ENCODE measurements at regions not wholly inside any gene's neighbourhood (a gene's known extent, or its start where the extent isn't known, plus 50 kb on each side); places are given as distances from the start of the nearest gene placed in this dataset.

- H3K36me3 ChIP-seq: no peaks in the 10 kb centered on the region
- no peaks in the 10 kb centered on the region for H3K9me3 ChIP-seq
- no peak for DNase-seq
- TF ChIP-seq POLR2A (IDR thresholded peaks at IDR 0.05) (no peak), CTCF (IDR thresholded peaks at IDR 0.05) (no peak)
- H3K27ac ChIP-seq: no peak overlapping the region
- no peak overlapping the region for H3K4me3 ChIP-seq
- intact Hi-C loops (cut with DNase I; ENCODE audit: low total_unique reads): no loop called here
- H3K27me3 ChIP-seq: peaks cover 0 to 4% of the 10 kb centered on the region in 2 donors
- H3K4me1 ChIP-seq: no peaks in the 10 kb centered on the region
These were observed 280.5 kb upstream of the GATB start for GRCh38 chr4:152041295-152041694.

- H3K27me3 ChIP-seq: peaks cover 0 to 4% of the 10 kb centered on the region in 2 donors
- H3K9me3 ChIP-seq: no peaks in the 10 kb centered on the region
- H3K36me3 ChIP-seq: no peaks in the 10 kb centered on the region
- TF ChIP-seq POLR2A (IDR thresholded peaks at IDR 0.05): no peak
- TF ChIP-seq CTCF (IDR thresholded peaks at IDR 0.05): no peak
- intact Hi-C loops (cut with DNase I; ENCODE audit: low total_unique reads): no loop called here
- no peak overlapping the region for H3K4me3 ChIP-seq
- no peak overlapping the region for H3K27ac ChIP-seq
- DNase-seq: no peak
- no peaks in the 10 kb centered on the region for H3K4me1 ChIP-seq
These were observed 278.9 kb upstream of the GATB start for GRCh38 chr4:152039691-152040090.

- Histone ChIP-seq H3K27me3 (peaks cover 0 to 4% of the 10 kb centered on the region in 2 donors), H3K4me3 (no peak overlapping the region), H3K4me1 (no peaks in the 10 kb centered on the region), H3K9me3 (no peaks in the 10 kb centered on the region), H3K27ac (no peak overlapping the region), H3K36me3 (no peaks in the 10 kb centered on the region)
- no peak for DNase-seq
- no peak for TF ChIP-seq POLR2A (IDR thresholded peaks at IDR 0.05)
- no peak for TF ChIP-seq CTCF (IDR thresholded peaks at IDR 0.05)
- intact Hi-C loops (cut with DNase I; ENCODE audit: low total_unique reads): no loop called here
These were observed 278.2 kb upstream of the GATB start for GRCh38 chr4:152039023-152039481.

GRCh38 chr4:152038238-152038637, 277.4 kb upstream of the GATB start:
- no peaks in the 10 kb centered on the region for H3K9me3 ChIP-seq
- DNase-seq: no peak
- no peak overlapping the region for H3K27ac ChIP-seq
- no peaks in the 10 kb centered on the region for H3K36me3 ChIP-seq
- no peak overlapping the region for H3K4me3 ChIP-seq
- TF ChIP-seq CTCF (IDR thresholded peaks at IDR 0.05) (no peak), POLR2A (IDR thresholded peaks at IDR 0.05) (no peak)
- no peaks in the 10 kb centered on the region for H3K4me1 ChIP-seq
- intact Hi-C loops (cut with DNase I; ENCODE audit: low total_unique reads): no loop called here
- peaks cover 0 to 4% of the 10 kb centered on the region in 2 donors for H3K27me3 ChIP-seq

GRCh38 chr4:152037435-152037834, 276.6 kb upstream of the GATB start:
- TF ChIP-seq POLR2A (IDR thresholded peaks at IDR 0.05) (no peak), CTCF (IDR thresholded peaks at IDR 0.05) (no peak)
- Histone ChIP-seq H3K36me3 (no peaks in the 10 kb centered on the region), H3K9me3 (no peaks in the 10 kb centered on the region), H3K4me1 (no peaks in the 10 kb centered on the region), H3K27ac (no peak overlapping the region), H3K27me3 (no peaks in the 10 kb centered on the region), H3K4me3 (no peak overlapping the region)
- intact Hi-C loops (cut with DNase I; ENCODE audit: low total_unique reads): no loop called here
- no peak for DNase-seq
